H9 (cell line): ENCODE measurements at regions not wholly inside any gene's neighbourhood (a gene's known extent, or its start where the extent isn't known, plus 50 kb on each side); places are given as distances from the start of the nearest gene placed in this dataset.

Experiments used
- DNase-seq: peaks from one replicate; pipeline ENCODE4 v3.0.0-alpha.2; 2017
- H2AFZ ChIP-seq: one replicate; pipeline ENCODE4 v1.6.1; 2013; ENCODE audit warnings: mild to moderate bottlenecking, low read length, control low read depth, moderate library complexity
- H2AK5ac ChIP-seq: 2 replicates; pipeline ENCODE4 v1.6.1; 2013; ENCODE audit warnings: low read length, control low read depth, mixed read lengths; ENCODE audit not compliant: insufficient read length
- H2BK120ac ChIP-seq: one replicate; pipeline ENCODE4 v1.6.1; 2013; ENCODE audit warnings: low read depth, mild to moderate bottlenecking, low read length, control low read depth, inconsistent platforms; ENCODE audit not compliant: poor library complexity, severe bottlenecking
- H2BK12ac ChIP-seq: 2 replicates; pipeline ENCODE4 v1.6.1; 2013; ENCODE audit warnings: low read length, control low read depth, mixed read lengths, low read depth; ENCODE audit not compliant: insufficient read length
- H2BK15ac ChIP-seq: 2 replicates; pipeline ENCODE4 v1.6.1; 2013; ENCODE audit warnings: low read depth, low read length, control low read depth
- H2BK20ac ChIP-seq: one replicate; pipeline ENCODE4 v1.6.1; 2013; ENCODE audit warnings: low read depth, mild to moderate bottlenecking, low read length, control low read depth, inconsistent platforms; ENCODE audit not compliant: poor library complexity, severe bottlenecking
- H2BK5ac ChIP-seq: 2 replicates; pipeline ENCODE4 v1.6.1; 2013; ENCODE audit warnings: low read length, control low read depth, mixed read lengths; ENCODE audit not compliant: insufficient read length
- H3K14ac ChIP-seq: 2 replicates; pipeline ENCODE4 v1.6.1; 2013; ENCODE audit warnings: low read length, control low read depth; ENCODE audit not compliant: insufficient read depth
- H3K18ac ChIP-seq: 2 replicates; pipeline ENCODE4 v1.6.1; 2013; ENCODE audit warnings: low read depth, mild to moderate bottlenecking, mixed read lengths, low read length, control low read depth; ENCODE audit not compliant: insufficient read length
- H3K23ac ChIP-seq: 2 replicates; pipeline ENCODE4 v1.6.1; 2013; ENCODE audit warnings: low read length, control low read depth, mixed read lengths, low read depth; ENCODE audit not compliant: insufficient read length
- H3K23me2 ChIP-seq: 2 replicates; pipeline ENCODE4 v1.6.1; 2013; ENCODE audit warnings: low read depth, mild to moderate bottlenecking, mixed read lengths, low read length, control low read depth; ENCODE audit not compliant: insufficient read length, poor library complexity, severe bottlenecking
- H3K27ac ChIP-seq: 2 replicates; pipeline ENCODE4 v1.5.1; 2013; ENCODE audit warnings: low read length, control low read depth, mixed read lengths, low read depth; ENCODE audit not compliant: insufficient read length
- H3K27me3 ChIP-seq: 2 replicates; pipeline ENCODE4 v1.6.1; 2013; ENCODE audit warnings: low read length, control low read depth, inconsistent platforms; ENCODE audit not compliant: insufficient read depth
- H3K4ac ChIP-seq: 2 replicates; pipeline ENCODE4 v1.6.1; 2013; ENCODE audit warnings: low read depth, mild to moderate bottlenecking, control low read depth, inconsistent platforms, low read length, moderate library complexity
- H3K4me1 ChIP-seq: 2 replicates; pipeline ENCODE4 v1.6.1; 2013; ENCODE audit warnings: low read length, control low read depth, inconsistent platforms; ENCODE audit not compliant: insufficient read depth
- H3K4me2 ChIP-seq: 2 replicates; pipeline ENCODE4 v1.6.1; 2013; ENCODE audit warnings: low read length, control low read depth, mixed read lengths; ENCODE audit not compliant: insufficient read length, insufficient read depth
- H3K56ac ChIP-seq: 2 replicates; pipeline ENCODE4 v1.6.1; 2013; ENCODE audit warnings: low read depth, mild to moderate bottlenecking, mixed read lengths, low read length, control low read depth; ENCODE audit not compliant: insufficient read length
- H3K79me1 ChIP-seq: 2 replicates; pipeline ENCODE4 v1.6.1; 2013; ENCODE audit warnings: low read depth, mild to moderate bottlenecking, moderate library complexity, low read length, control low read depth, inconsistent platforms; ENCODE audit not compliant: insufficient read depth, poor library complexity, severe bottlenecking
- H3K79me2 ChIP-seq: 2 replicates; pipeline ENCODE4 v1.6.1; 2013; ENCODE audit warnings: low read length, control low read depth, inconsistent platforms; ENCODE audit not compliant: insufficient read depth
- H3K9ac ChIP-seq: 2 replicates; pipeline ENCODE4 v1.6.1; 2013; ENCODE audit warnings: low read length, control low read depth, mixed read lengths; ENCODE audit not compliant: insufficient read length; ENCODE audit errors: extremely low read depth
- H3K9me3 ChIP-seq: one replicate; pipeline ENCODE4 v1.6.1; 2013; ENCODE audit warnings: low read depth, low read length, inconsistent platforms; ENCODE audit not compliant: control insufficient read depth
- H3T11ph ChIP-seq: one replicate; pipeline ENCODE4 v1.6.1; 2013; ENCODE audit warnings: mild to moderate bottlenecking, low read length, control low read depth, inconsistent platforms
- H4K20me1 ChIP-seq: one replicate; pipeline ENCODE4 v1.6.1; 2013; ENCODE audit not compliant: control insufficient read depth, insufficient read length, insufficient read depth
- H4K5ac ChIP-seq: 2 replicates; pipeline ENCODE4 v1.6.1; 2013; ENCODE audit warnings: low read depth, mild to moderate bottlenecking, mixed read lengths, low read length, control low read depth; ENCODE audit not compliant: insufficient read length
- H4K8ac ChIP-seq: replicated peaks from 2 replicates; pipeline ENCODE4 v1.6.1; 2013; ENCODE audit warnings: low read length, control low read depth, mixed read lengths, low read depth; ENCODE audit not compliant: insufficient read length
- H4K91ac ChIP-seq: 2 replicates; pipeline ENCODE4 v1.6.1; 2013; ENCODE audit warnings: low read depth, mild to moderate bottlenecking, moderate library complexity, mixed read lengths, low read length, control low read depth; ENCODE audit not compliant: insufficient read length
- H3K27ac Mint-ChIP-seq, 3 experiments: 2 replicates in 2 of 3; 3 replicates in 1 of 3; pipeline ENCODE4 v1.8.0; 2020 to 2021; ENCODE audit warnings: mixed read lengths in 3 of 3, mild to moderate bottlenecking in 1 of 3, moderate library complexity in 1 of 3
- H3K27me3 Mint-ChIP-seq: 2 replicates; pipeline ENCODE4 v1.8.0; 2021; ENCODE audit warnings: low read depth, mild to moderate bottlenecking, moderate library complexity, mixed read lengths
- H3K36me3 Mint-ChIP-seq, 3 experiments: 2 replicates in 2 of 3; 3 replicates in 1 of 3; pipeline ENCODE4 v1.8.0; 2020 to 2021; ENCODE audit warnings: low read depth in 3 of 3, mixed read lengths in 3 of 3; ENCODE audit not compliant: insufficient read depth in 1 of 3
- H3K4me1 Mint-ChIP-seq, 2 experiments: 2 replicates each; pipeline ENCODE4 v1.8.0; 2020; ENCODE audit warnings: mixed read lengths in 2 of 2
- H3K4me3 Mint-ChIP-seq, 2 experiments: 2 replicates in 1 of 2; 3 replicates in 1 of 2; pipeline ENCODE4 v1.8.0; 2020 to 2021; ENCODE audit warnings: mild to moderate bottlenecking in 2 of 2, mixed read lengths in 2 of 2, moderate library complexity in 1 of 2
- H3K9me3 Mint-ChIP-seq, 2 experiments: 2 replicates in 1 of 2; 3 replicates in 1 of 2; pipeline ENCODE4 v1.8.0; 2020; ENCODE audit warnings: mild to moderate bottlenecking in 2 of 2, mixed read lengths in 2 of 2, moderate library complexity in 1 of 2
- CTCF ChIP-seq: fragments of 200-600 bp; sonication (generic); conservative IDR thresholded peaks from 3 replicates; pipeline ENCODE4 v1.8.0; 2021; ENCODE audit warnings: antibody characterized with exemption, mild to moderate bottlenecking
- WGBS: extraction: QIAGEN DNeasy Blood & Tissue Kit; methylation state at CpG from one replicate; pipeline ENCODE4 v1.1.7; 2013; ENCODE audit warnings: missing lambda C conversion rate, low lambda C conversion rate, mixed read lengths; ENCODE audit not compliant: insufficient read length; ENCODE audit errors: extremely low coverage; 5-methylcytosine and 5-hydroxymethylcytosine counted together

- no peak overlapping the region for H2AK5ac ChIP-seq
- no peaks in the 10 kb centered on the region for H3K23me2 ChIP-seq
- Mint-ChIP-seq H3K4me3 (no peak overlapping the region), H3K36me3 (no peaks in the 10 kb centered on the region), H3K4me1 (peaks cover 2 to 7% of the 10 kb centered on the region in 2 experiments; a peak in 2 of 4 replicates), H3K27ac (no peak overlapping the region), H3K27me3 (no peaks in the 10 kb centered on the region), H3K9me3 (no peaks in the 10 kb centered on the region)
- H3K9me3 ChIP-seq: no peaks in the 10 kb centered on the region
- H3K27me3 ChIP-seq: no peaks in the 10 kb centered on the region
- H2BK20ac ChIP-seq: no peak overlapping the region
- no CpG with 5 or more reads among the region's 12 CpGs for WGBS
- no peak overlapping the region for H3T11ph ChIP-seq
- H3K79me1 ChIP-seq: no peaks in the 10 kb centered on the region
- H3K4me1 ChIP-seq: no peaks in the 10 kb centered on the region
- no peak overlapping the region for H3K18ac ChIP-seq
- H4K8ac ChIP-seq: no peak overlapping the region
- H3K9ac ChIP-seq: no peak overlapping the region
- no peak overlapping the region for H3K4me2 ChIP-seq
- H3K23ac ChIP-seq: no peak overlapping the region
- H4K20me1 ChIP-seq: no peaks in the 10 kb centered on the region
- no peak overlapping the region for H4K5ac ChIP-seq
- H2BK5ac ChIP-seq: no peak overlapping the region
- no peak for TF ChIP-seq CTCF
- no peaks in the 10 kb centered on the region for H3K79me2 ChIP-seq
- no peak overlapping the region for H3K4ac ChIP-seq
- no peak overlapping the region for H2BK15ac ChIP-seq
- no peak overlapping the region for H3K27ac ChIP-seq
- H2AFZ ChIP-seq: no peak overlapping the region
- H3K56ac ChIP-seq: no peak overlapping the region
- DNase-seq: peak; percentile 16
- no peak overlapping the region for H3K14ac ChIP-seq
- no peak overlapping the region for H2BK120ac ChIP-seq
- H4K91ac ChIP-seq: no peak overlapping the region
- no peak overlapping the region for H2BK12ac ChIP-seq
These were observed 175.0 kb downstream of the KLF13 start for GRCh38 chr15:31501536-31502157.
